ENCODE measurements at regions not wholly inside any gene's neighbourhood (a gene's known extent, or its start where the extent isn't known, plus 50 kb on each side); places are given as distances from the start of the nearest gene placed in this dataset.

- Histone ChIP-seq H3K27me3 (ENCODE audit: insufficient read depth, low read length) (no peaks in the 10 kb centered on the region), H3K4me3 (ENCODE audit: low read depth, low read length, poor library complexity, severe bottlenecking) (no peak overlapping the region), H2AFZ (ENCODE audit: low read length) (no peak overlapping the region), H3K27ac (ENCODE audit: low read depth, low read length, poor library complexity, severe bottlenecking) (no peak overlapping the region), H3K4me2 (ENCODE audit: low read length) (no peak overlapping the region), H3K9me2 (ENCODE audit: low read depth, low read length) (no peaks in the 10 kb centered on the region), H3K36me3 (ENCODE audit: insufficient read depth, low read length) (no peaks in the 10 kb centered on the region), H3K4me1 (ENCODE audit: insufficient read depth, low read length, severe bottlenecking) (no peaks in the 10 kb centered on the region), H3K9ac (ENCODE audit: low read length) (no peak overlapping the region), H3F3A (ENCODE audit: insufficient read depth, low read length) (no peaks in the 10 kb centered on the region), H3K79me2 (ENCODE audit: insufficient read depth, low read length) (no peaks in the 10 kb centered on the region), H4K20me1 (ENCODE audit: insufficient read depth, low read length) (no peaks in the 10 kb centered on the region), H3K9me3 (ENCODE audit: low read length) (no peaks in the 10 kb centered on the region)
- TF ChIP-seq, protein P1, sequence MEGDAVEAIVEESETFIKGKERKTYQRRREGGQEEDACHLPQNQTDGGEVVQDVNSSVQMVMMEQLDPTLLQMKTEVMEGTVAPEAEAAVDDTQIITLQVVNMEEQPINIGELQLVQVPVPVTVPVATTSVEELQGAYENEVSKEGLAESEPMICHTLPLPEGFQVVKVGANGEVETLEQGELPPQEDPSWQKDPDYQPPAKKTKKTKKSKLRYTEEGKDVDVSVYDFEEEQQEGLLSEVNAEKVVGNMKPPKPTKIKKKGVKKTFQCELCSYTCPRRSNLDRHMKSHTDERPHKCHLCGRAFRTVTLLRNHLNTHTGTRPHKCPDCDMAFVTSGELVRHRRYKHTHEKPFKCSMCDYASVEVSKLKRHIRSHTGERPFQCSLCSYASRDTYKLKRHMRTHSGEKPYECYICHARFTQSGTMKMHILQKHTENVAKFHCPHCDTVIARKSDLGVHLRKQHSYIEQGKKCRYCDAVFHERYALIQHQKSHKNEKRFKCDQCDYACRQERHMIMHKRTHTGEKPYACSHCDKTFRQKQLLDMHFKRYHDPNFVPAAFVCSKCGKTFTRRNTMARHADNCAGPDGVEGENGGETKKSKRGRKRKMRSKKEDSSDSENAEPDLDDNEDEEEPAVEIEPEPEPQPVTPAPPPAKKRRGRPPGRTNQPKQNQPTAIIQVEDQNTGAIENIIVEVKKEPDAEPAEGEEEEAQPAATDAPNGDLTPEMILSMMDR (IDR thresholded peaks at IDR 0.05; ENCODE audit: low read length), result no peak
- TF ChIP-seq EZH2 (IDR thresholded peaks at IDR 0.05; ENCODE audit: borderline replicate concordance, low read length), result no peak
Measured at GRCh38 chr6:78300885-78301284, 566.5 kb upstream of the IRAK1BP1 start.

DNA sequence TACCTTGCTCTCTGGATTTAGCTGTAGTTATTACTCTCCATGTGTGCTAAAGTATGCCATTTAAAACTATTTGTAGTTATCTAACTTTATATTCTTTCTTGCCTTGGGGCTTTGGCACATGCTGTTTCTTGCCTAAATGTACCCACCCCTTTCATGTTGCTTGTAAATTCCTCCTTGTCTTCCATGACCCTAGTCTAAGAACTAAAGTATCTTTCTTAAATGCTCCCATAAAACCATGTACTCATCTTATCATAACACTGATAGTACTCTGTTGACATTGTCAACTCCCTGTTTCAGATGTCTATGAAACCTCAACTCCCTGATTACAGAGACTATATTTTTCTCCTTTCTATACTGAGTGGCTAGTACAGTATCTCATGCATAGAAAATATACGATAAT lies 564.9 kb upstream of the IRAK1BP1 start:
- no peaks in the 10 kb centered on the region for H3K27me3 ChIP-seq (ENCODE audit: insufficient read depth, low read length)
- no peaks in the 10 kb centered on the region for H3K79me2 ChIP-seq (ENCODE audit: insufficient read depth, low read length)
- no peak overlapping the region for H3K4me2 ChIP-seq (ENCODE audit: low read length)
- no peak overlapping the region for H3K4me3 ChIP-seq (ENCODE audit: low read depth, low read length, poor library complexity, severe bottlenecking)
- H3F3A ChIP-seq (ENCODE audit: insufficient read depth, low read length), result no peaks in the 10 kb centered on the region
- TF ChIP-seq, protein P1 (IDR thresholded peaks at IDR 0.05; ENCODE audit: low read length), result no peak
- TF ChIP-seq EZH2 (IDR thresholded peaks at IDR 0.05; ENCODE audit: borderline replicate concordance, low read length), result no peak
- no peak overlapping the region for H2AFZ ChIP-seq (ENCODE audit: low read length)
- no peak overlapping the region for H3K9ac ChIP-seq (ENCODE audit: low read length)
- no peaks in the 10 kb centered on the region for H3K4me1 ChIP-seq (ENCODE audit: insufficient read depth, low read length, severe bottlenecking)
- no peaks in the 10 kb centered on the region for H3K9me3 ChIP-seq (ENCODE audit: low read length)
- H3K9me2 ChIP-seq (ENCODE audit: low read depth, low read length), result no peaks in the 10 kb centered on the region
- H4K20me1 ChIP-seq (ENCODE audit: insufficient read depth, low read length), result no peaks in the 10 kb centered on the region
- no peaks in the 10 kb centered on the region for H3K36me3 ChIP-seq (ENCODE audit: insufficient read depth, low read length)
- no peak overlapping the region for H3K27ac ChIP-seq (ENCODE audit: low read depth, low read length, poor library complexity, severe bottlenecking)

DNA sequence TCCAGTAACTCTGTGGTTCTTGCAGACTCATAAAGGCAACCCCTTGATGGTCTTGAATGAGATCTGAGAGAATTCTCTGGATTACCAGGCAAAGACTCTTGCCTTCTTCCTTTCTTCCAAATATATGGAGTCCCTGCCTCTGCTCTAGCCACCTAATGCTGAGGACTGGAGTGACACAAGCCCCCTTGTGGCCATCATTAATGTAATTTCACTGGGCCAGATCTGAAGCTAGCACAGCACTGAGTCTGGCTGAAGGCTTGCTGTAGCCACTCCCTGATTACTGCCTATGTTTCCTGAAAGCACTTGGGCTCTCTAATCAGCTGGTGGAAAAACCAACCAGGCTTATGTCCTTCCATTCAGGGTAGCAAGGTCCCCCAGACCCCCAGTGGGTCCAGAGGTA lies 559.3 kb upstream of the IRAK1BP1 start:
- Histone ChIP-seq H3K9me2 (ENCODE audit: low read depth, low read length) (no peaks in the 10 kb centered on the region), H3K79me2 (ENCODE audit: insufficient read depth, low read length) (no peaks in the 10 kb centered on the region), H2AFZ (ENCODE audit: low read length) (no peak overlapping the region), H3K9me3 (ENCODE audit: low read length) (no peaks in the 10 kb centered on the region), H3K4me1 (ENCODE audit: insufficient read depth, low read length, severe bottlenecking) (no peaks in the 10 kb centered on the region), H3K27ac (ENCODE audit: low read depth, low read length, poor library complexity, severe bottlenecking) (no peak overlapping the region), H3K36me3 (ENCODE audit: insufficient read depth, low read length) (no peaks in the 10 kb centered on the region), H3K27me3 (ENCODE audit: insufficient read depth, low read length) (no peaks in the 10 kb centered on the region), H3F3A (ENCODE audit: insufficient read depth, low read length) (no peaks in the 10 kb centered on the region), H3K4me3 (ENCODE audit: low read depth, low read length, poor library complexity, severe bottlenecking) (no peak overlapping the region), H4K20me1 (ENCODE audit: insufficient read depth, low read length) (no peaks in the 10 kb centered on the region), H3K4me2 (ENCODE audit: low read length) (no peak overlapping the region), H3K9ac (ENCODE audit: low read length) (no peak overlapping the region)
- no peak for TF ChIP-seq EZH2 (IDR thresholded peaks at IDR 0.05; ENCODE audit: borderline replicate concordance, low read length)
- TF ChIP-seq, protein P1 (IDR thresholded peaks at IDR 0.05; ENCODE audit: low read length), result peak; percentile 27; the same call in 1 of the 2 replicates

Measured in OCI-LY1 (cell line).